ENCODE measurements at regions not wholly inside any gene's neighbourhood (a gene's known extent, or its start where the extent isn't known, plus 50 kb on each side); places are given as distances from the start of the nearest gene placed in this dataset.

- ATAC-seq = no peak
- Mint-ChIP-seq H3K4me3 (no peak overlapping the region), H3K27ac (no peak overlapping the region), H3K9me3 (no peaks in the 10 kb centered on the region), H3K27me3 (ENCODE audit: low read depth in 2 of 2) (no peaks in the 10 kb centered on the region), H3K36me3 (no peaks in the 10 kb centered on the region), H3K4me1 (no peaks in the 10 kb centered on the region)
- no peaks in the 10 kb centered on the region for H3K4me1 ChIP-seq (ENCODE audit: control insufficient read depth, insufficient read depth, low read length)
- H3K4me3 ChIP-seq (ENCODE audit: low read length) = no peak overlapping the region
- H3K27me3 ChIP-seq (ENCODE audit: control insufficient read depth, insufficient read depth, low read length) = no peaks in the 10 kb centered on the region
- no peaks in the 10 kb centered on the region for H3K9me3 ChIP-seq (ENCODE audit: control insufficient read depth, insufficient read depth, low read length)
- no peak for TF ChIP-seq CTCF (IDR thresholded peaks at IDR 0.05)
- DNase-seq = no peak
- H3K36me3 ChIP-seq (ENCODE audit: control insufficient read depth, insufficient read depth, low read length) = no peaks in the 10 kb centered on the region
- H3K27ac ChIP-seq (ENCODE audit: low read length) = no peak overlapping the region
- intact Hi-C loops (cut with micrococcal nuclease) = no loop called here
- 89% methylated on average over 4 of the region's 4 CpGs for WGBS (ENCODE audit: insufficient coverage)
These were observed 61.9 kb upstream of the OPN4 start for GRCh38 chr10:86592413-86592812.

DNA sequence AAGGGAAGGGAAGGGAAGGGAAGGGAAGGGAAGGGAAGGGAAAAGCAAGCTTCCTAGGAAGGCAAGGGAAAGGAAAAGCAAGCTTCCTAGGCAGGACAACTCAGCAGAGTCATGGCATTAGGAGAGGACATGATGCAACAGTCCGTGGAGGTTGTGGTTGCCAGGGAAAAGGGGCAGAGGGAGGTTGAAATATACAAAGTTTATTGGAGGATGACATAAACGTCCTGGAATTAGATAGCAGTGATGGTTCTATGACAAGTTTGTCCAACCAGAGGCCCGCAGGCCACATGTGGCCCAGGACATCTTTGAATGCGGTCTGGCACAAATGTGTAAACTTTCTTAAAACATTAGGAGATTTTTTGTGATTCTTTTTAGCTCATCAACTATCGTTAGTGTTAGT is 59.8 kb upstream of the OPN4 start:
- no peak overlapping the region for H3K4me3 ChIP-seq (ENCODE audit: low read length)
- no peak overlapping the region for H3K4me3 Mint-ChIP-seq
- no peaks in the 10 kb centered on the region for H3K27me3 ChIP-seq (ENCODE audit: control insufficient read depth, insufficient read depth, low read length)
- H3K27ac ChIP-seq (ENCODE audit: low read length) = no peak overlapping the region
- 91% methylated on average over 5 of the region's 5 CpGs for WGBS (ENCODE audit: insufficient coverage)
- no peaks in the 10 kb centered on the region for H3K9me3 Mint-ChIP-seq
- no peak overlapping the region for H3K27ac Mint-ChIP-seq
- H3K27me3 Mint-ChIP-seq (ENCODE audit: low read depth in 2 of 2) = no peaks in the 10 kb centered on the region
- no peaks in the 10 kb centered on the region for H3K36me3 ChIP-seq (ENCODE audit: control insufficient read depth, insufficient read depth, low read length)
- DNase-seq = no peak
- no peaks in the 10 kb centered on the region for H3K9me3 ChIP-seq (ENCODE audit: control insufficient read depth, insufficient read depth, low read length)
- intact Hi-C loops (cut with micrococcal nuclease) = no loop called here
- no peaks in the 10 kb centered on the region for H3K36me3 Mint-ChIP-seq
- no peak for ATAC-seq
- no peaks in the 10 kb centered on the region for H3K4me1 Mint-ChIP-seq
- no peaks in the 10 kb centered on the region for H3K4me1 ChIP-seq (ENCODE audit: control insufficient read depth, insufficient read depth, low read length)
- TF ChIP-seq CTCF (IDR thresholded peaks at IDR 0.05) = no peak

- DNase-seq (no peak), ATAC-seq (no peak)
- Histone ChIP-seq H3K27me3 (ENCODE audit: control insufficient read depth, insufficient read depth, low read length) (no peaks in the 10 kb centered on the region), H3K4me1 (ENCODE audit: control insufficient read depth, insufficient read depth, low read length) (no peaks in the 10 kb centered on the region), H3K36me3 (ENCODE audit: control insufficient read depth, insufficient read depth, low read length) (no peaks in the 10 kb centered on the region), H3K9me3 (ENCODE audit: control insufficient read depth, insufficient read depth, low read length) (no peaks in the 10 kb centered on the region), H3K27ac (ENCODE audit: low read length) (no peak overlapping the region), H3K4me3 (ENCODE audit: low read length) (no peak overlapping the region)
- Mint-ChIP-seq H3K36me3 (no peaks in the 10 kb centered on the region), H3K27ac (no peak overlapping the region), H3K4me3 (no peak overlapping the region), H3K9me3 (no peaks in the 10 kb centered on the region), H3K27me3 (ENCODE audit: low read depth in 2 of 2) (peaks cover 2 to 4% of the 10 kb centered on the region in 2 donors), H3K4me1 (no peaks in the 10 kb centered on the region)
- 93% methylated on average over 5 of the region's 5 CpGs for WGBS (ENCODE audit: insufficient coverage)
- no peak for TF ChIP-seq CTCF (IDR thresholded peaks at IDR 0.05)
- intact Hi-C loops (cut with micrococcal nuclease) = no loop called here
These were observed 58.9 kb upstream of the OPN4 start for GRCh38 chr10:86595496-86595895.

- 90% methylated on average over 3 of the region's 3 CpGs for WGBS (ENCODE audit: insufficient coverage)
- Mint-ChIP-seq H3K36me3 (no peaks in the 10 kb centered on the region), H3K4me1 (no peaks in the 10 kb centered on the region), H3K27me3 (ENCODE audit: low read depth in 2 of 2) (peaks cover 2 to 5% of the 10 kb centered on the region in 2 donors), H3K9me3 (no peaks in the 10 kb centered on the region), H3K4me3 (no peak overlapping the region), H3K27ac (no peak overlapping the region)
- intact Hi-C loops (cut with micrococcal nuclease) = no loop called here
- Histone ChIP-seq H3K36me3 (ENCODE audit: control insufficient read depth, insufficient read depth, low read length) (no peaks in the 10 kb centered on the region), H3K9me3 (ENCODE audit: control insufficient read depth, insufficient read depth, low read length) (no peaks in the 10 kb centered on the region), H3K27me3 (ENCODE audit: control insufficient read depth, insufficient read depth, low read length) (no peaks in the 10 kb centered on the region), H3K4me3 (ENCODE audit: low read length) (no peak overlapping the region), H3K27ac (ENCODE audit: low read length) (no peak overlapping the region), H3K4me1 (ENCODE audit: control insufficient read depth, insufficient read depth, low read length) (no peaks in the 10 kb centered on the region)
- ATAC-seq (no peak), DNase-seq (no peak)
- TF ChIP-seq CTCF (IDR thresholded peaks at IDR 0.05) = no peak
These were observed 58.1 kb upstream of the OPN4 start for GRCh38 chr10:86596266-86596665.
